ENCODE measurements at regions not wholly inside any gene's neighbourhood (a gene's known extent, or its start where the extent isn't known, plus 50 kb on each side); places are given as distances from the start of the nearest gene placed in this dataset.

DNA sequence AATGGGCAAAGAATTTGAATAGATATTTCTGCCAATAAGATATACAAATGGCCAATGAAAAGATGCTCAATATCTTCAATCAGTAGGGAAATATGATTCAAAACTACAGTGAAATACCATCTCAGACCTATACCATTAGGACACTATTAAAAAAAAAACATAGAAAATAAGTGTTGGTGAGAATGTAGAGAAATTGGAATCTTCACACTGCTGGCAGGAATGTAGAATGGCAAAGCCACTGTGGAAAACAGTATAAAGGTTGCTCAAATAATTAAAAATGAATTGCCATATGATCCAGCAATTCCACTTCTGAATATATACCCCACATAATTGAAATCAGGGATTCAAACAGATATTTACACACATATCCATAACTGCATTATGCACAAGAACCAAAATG lies 88.1 kb upstream of the STARD13 start:
- DNase-seq, result no peak

- no peak for DNase-seq
Observed at GRCh38 chr13:33375421-33375820, 89.9 kb upstream of the STARD13 start.

DNA sequence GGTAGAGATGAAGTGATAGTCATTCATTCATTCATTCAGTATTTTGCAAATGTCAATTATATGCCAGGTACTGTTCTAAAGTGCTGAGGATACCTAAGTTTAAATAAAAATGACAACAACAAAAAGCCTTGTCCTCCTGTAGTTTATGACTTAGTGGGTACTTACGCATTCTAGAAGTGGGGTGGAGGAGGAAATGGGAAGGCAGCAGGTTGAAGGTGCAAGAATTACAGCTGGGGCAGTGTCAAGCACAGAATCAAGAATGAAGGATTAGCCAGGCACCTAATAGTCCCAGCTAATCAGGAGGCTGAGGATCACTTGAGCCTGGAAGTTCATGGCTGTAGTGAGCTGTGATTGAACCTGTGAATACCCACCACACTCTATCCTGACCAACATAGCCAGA lies 90.7 kb upstream of the STARD13 start:
- DNase-seq, result no peak

GRCh38 chr13:33377411-33377810 lies 91.9 kb upstream of the STARD13 start:
- DNase-seq, result no peak

DNA sequence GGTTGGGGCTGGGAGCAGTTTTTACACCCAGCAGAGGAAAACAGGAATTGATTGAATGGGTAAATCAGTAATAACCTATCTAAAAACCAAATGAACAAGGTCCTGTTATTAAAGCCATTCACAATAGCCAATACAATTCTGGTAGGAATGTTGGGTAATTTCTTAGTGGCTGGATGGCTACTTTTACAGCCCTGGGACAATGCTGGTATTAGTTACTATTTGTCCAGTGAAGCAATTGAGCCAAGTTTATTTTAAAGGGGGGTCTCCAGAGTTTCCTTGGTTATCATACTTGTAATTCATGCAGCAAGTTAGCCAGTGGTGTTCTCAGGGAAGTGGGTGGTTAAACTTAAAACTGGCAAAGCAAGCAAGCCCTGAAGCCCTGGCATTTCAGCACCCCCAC lies 92.3 kb upstream of the STARD13 start:
- no peak for DNase-seq

DNA sequence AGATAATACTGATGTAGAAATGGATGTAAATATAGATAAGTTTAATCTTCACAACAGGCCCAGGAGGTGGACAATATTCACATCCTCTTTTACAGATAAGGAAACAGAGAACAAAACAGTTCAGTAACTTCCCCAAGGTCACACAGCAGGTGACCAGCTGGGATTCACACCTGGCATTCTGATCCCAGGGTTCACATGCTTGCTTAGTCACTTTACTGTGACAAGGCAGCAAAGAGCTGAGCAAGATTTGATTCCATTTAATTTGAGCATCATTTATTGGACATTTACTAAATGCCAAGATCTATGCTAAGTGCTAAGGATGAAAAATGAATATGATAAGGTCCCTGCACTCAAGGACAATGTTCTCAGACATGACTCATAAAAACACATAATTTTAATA lies 94.1 kb upstream of the STARD13 start:
- no peak for DNase-seq

GRCh38 chr13:33380487-33381079 lies 95.0 kb upstream of the STARD13 start:
- DNase-seq, result no peak

GRCh38 chr13:33381180-33381579 lies 95.6 kb upstream of the STARD13 start:
- DNase-seq, result no peak

DNA sequence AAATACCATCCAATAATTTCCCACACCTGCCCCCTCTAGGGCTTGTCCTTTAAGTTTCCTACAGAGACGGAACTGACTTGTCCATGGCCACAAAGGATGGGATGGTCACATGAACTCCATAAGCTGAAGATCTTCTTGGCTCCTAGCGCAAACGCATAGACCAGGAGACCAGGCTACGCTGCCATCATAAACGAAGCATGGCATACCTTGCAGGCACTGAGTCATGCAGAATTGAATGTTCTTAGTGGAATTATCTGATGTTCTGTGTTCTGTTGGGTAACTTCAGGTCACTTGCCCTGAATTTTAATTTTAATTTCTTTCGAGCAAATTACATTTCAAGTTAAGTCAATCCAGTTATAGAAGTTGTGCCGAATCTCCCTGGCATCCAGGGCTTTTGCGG lies 96.4 kb upstream of the STARD13 start:
- DNase-seq, result no peak

DNA sequence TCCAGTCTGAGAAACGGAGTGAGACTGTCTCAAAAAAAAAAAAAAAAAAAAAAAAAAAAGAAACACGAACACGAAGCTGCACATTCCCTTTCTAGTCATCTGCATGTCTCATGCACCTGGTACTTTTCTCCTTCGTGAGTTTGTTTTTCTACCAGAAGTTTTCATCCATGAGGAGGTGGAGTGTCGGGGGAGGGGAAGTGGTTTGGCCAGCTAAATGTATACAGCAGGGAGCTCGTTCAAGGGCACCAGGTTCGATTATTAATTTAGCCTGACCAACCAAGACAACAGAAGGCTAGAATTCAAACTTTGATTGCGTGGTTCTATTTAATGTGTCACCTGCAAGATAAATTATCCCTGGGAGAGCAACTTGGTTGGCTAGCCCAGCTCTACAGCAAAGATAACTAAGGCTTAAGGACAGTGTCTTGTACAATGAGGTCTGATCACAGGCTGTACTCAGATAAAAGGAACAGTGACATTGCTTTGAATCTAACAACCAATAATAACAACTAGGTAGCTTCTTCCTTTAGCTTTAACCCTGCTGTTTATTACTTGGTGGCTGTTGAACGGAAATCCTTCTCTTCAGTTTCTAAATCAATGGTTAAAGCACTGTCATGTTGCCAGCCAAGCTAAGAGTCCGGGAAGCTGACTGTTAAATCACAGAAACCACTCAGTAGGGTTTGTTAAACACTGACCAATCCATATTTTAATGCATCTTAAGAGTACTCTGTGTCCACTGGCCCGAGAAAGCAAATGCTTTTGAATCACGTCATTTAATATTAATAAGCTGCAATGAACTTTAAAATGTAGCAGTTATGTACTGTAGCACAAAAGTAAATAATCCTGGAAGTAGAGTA lies 98.4 kb upstream of the STARD13 start:
- DNase-seq, result no peak

GRCh38 chr13:33388286-33388998 lies 102.9 kb upstream of the STARD13 start:
- no peak for DNase-seq

DNA sequence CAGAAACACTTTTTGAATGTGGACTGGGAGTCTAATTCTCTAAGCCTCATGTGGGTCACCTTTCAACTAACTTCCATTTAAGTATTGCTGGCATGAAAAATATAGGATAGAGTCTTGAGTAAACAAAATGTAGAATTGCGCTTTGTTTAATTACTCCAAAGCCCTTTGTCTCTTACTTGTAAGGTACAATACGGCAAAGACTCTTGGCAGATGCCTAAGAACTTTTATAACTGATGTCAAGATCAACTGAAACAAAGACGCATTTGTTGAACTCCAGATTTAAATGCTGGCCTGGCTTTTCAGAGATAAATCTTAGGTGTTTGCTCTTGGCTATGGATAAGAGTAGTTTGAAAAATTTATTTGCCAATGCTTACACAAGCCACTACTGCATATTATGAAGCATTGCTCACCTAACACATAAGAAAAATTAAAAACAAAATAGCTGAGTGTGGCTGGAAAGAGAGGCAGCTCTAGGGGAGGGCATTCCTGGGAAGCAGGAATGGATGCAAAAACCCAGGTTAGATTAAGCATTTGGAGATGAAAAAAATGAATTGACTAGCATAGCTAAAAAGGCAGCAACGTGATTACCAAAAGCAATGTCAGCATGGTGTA lies 107.3 kb upstream of the STARD13 start:
- DNase-seq, result no peak

- no peak for DNase-seq
Observed at GRCh38 chr13:33394294-33394932, 108.9 kb upstream of the STARD13 start.

GRCh38 chr13:33401238-33401637 lies 115.7 kb upstream of the STARD13 start:
- DNase-seq, result no peak

- DNase-seq, result no peak
Observed at GRCh38 chr13:33402975-33403374, 117.4 kb upstream of the STARD13 start.

DNA sequence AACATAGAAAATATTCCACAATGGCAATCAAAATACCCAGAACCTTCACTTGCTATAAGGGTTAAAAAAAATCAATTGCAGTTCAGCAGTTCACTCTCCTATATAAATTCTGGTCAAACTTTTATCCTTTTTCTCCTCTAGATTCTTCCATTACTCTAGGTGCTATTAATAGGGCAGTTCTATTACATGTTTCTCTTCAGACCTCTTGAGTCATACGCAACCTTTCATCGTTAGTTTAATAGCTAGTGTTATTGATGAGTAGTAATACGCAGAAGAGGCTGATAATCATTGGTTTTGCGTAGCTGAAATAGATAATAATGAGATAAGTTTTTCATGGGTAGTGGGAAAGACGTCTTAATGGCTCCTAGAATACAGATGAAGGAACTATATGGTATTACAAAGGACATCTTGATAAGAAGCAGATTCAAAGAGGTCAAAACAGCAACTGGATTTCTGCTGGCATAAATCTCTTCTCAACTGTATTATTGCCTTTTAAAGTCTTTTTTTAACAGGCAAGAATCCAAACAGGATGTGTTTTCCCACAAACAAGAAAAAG lies 118.3 kb upstream of the STARD13 start:
- DNase-seq, result no peak

DNA sequence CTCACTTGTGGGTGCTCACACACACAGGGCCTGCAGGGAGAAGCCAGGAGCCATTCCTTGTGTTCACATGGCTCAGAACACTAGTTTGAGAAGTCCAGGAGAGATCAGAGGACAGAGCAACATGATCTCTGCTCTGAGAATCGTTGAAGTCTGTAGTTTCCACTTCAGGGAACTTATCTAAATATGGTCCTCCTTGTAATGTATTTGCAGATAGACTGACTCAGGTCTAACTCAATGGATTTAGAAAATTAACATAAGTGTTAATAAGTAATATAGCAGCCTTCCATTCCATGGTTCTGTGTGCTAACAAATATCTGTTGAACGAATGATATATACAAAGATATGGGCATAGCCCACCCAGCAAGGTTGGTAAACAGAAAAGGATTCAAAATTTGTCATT lies 119.8 kb upstream of the STARD13 start:
- DNase-seq, result no peak

DNA sequence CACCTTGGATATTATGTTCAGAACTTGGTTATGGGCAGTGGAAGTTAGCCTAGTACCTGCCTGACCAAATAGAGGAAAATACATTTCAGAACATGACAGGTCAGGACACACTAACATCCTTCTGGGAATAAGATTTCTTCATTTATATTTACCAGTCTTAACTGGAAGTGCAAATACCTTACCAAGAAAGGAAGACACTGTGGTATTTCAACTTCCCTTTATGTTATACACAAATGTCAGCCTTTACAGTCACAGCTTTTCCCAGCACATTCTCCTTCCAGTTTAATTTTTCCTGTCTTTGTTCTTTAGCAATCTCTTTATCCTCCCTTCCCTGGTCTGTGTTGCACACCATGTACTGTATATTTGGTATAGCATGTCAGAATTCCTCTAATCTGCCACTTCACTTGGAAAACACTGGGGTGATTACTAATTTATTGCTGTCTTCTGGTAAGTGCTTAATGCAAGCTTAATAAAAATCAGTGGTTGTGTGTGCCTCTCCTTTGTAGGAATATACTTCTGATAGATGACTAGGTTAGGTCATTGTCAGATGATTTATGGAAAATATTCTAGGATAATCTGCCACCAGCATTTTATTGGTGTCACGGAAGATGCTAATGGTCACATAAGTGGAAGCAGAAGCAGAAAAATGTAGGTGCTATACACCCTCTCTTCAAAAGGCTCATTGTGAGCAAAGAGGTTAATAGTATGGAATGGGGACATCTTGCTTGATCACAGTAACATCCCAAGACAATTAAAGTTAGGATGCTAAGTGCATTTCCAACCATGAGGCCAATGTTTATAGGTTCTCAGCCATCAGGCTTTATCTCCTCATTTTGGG lies 124.3 kb upstream of the STARD13 start:
- DNase-seq, result no peak

DNA sequence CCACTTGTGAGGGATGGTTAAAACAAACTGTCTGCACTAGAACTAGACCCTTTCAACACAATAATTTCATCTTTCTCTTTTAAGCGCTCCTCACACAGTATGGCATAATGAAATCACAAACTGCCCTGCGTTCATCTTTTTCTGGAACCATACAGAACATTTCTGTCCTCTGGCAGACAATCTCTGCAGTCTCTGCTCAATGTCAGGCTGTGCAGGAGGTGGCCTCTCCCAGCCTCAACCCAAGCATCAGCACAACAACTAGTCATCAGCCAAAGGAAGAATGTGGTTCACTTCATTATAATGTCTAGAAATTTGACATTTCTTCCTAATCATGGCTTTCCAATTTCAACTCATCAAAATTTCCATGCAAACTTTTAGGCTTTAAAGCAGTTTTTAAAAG lies 125.1 kb upstream of the STARD13 start:
- no peak for DNase-seq

GRCh38 chr13:33411312-33411711 lies 125.8 kb upstream of the STARD13 start:
- no peak for DNase-seq

DNA sequence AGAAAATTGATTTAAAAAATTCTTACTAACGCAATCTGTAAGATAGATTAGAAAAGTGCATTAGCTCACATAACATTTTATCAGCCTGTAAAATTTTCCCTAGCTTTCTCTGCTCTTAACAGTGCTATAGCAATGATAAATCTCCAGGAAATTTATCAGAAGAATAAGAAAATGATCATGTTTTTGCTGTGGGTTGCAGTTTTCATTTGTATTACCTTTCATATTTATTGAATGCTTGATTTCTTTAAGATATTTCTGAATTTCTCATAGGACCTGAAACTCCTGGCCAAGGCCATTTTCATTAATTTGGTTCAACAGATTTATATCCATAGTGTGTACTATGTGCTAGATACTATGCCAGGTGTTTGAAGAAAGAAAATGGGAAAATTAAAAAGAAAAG lies 130.3 kb upstream of the STARD13 start:
- DNase-seq, result no peak

All from islet precursor cell (in vitro differentiated cells).